GM18502 (cell line): ENCODE measurements at regions not wholly inside any gene's neighbourhood (a gene's known extent, or its start where the extent isn't known, plus 50 kb on each side); places are given as distances from the start of the nearest gene placed in this dataset.

ENCODE experiments used
- ATAC-seq: cut with Tn5 transposase; IDR thresholded peaks from one replicate; pipeline ENCODE4 v1.9.1; 2021; ENCODE audit warnings: mild to moderate bottlenecking; ENCODE audit not compliant: unreplicated experiment, poor library complexity

- no peak for ATAC-seq
These were observed 1025.8 kb upstream of the LRRN3 start for GRCh38 chr7:110065121-110065520.

- ATAC-seq = no peak
These were observed 1024.1 kb upstream of the LRRN3 start for GRCh38 chr7:110066843-110067242.

- no peak for ATAC-seq
These were observed 1019.7 kb upstream of the LRRN3 start for GRCh38 chr7:110071192-110071591.

- no peak for ATAC-seq
These were observed 1015.5 kb upstream of the LRRN3 start for GRCh38 chr7:110075450-110075849.

- ATAC-seq = no peak
These were observed 1014.7 kb upstream of the LRRN3 start for GRCh38 chr7:110076194-110076593.

- ATAC-seq = no peak
These were observed 1006.6 kb upstream of the LRRN3 start for GRCh38 chr7:110084181-110084807.

DNA sequence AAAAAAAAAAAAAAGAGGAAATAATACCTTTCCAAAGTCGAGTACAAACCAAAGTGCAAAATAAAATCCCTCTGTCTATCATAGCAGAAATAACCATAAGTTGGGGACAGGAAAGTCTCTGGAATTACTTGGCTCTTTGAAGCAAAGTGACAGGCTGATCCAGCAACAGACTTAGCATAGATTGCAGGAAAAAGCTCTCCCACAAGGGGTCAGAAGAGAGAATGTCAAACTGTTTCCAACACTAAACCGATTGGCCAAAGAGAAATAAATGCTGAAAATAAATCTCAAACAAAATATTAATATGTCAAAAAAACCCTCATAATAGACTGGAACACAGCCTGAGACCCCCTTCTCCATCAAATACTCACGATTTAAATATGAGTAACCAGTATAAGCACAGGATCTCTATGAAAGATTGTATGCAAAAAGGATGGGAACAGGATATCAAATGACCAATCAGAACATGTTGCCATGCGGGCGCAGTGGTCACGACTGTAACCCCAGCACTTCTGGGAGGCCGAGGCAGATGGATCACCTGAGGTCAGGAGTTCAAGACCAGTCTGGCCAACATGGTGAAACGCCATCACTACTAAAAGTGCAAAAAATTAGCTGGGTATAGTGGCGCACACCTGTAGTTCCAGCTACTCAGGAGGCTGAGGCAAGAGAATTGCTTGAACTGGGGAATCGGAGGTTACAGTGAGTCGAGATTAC is 1000.7 kb upstream of the LRRN3 start:
- ATAC-seq = no peak

DNA sequence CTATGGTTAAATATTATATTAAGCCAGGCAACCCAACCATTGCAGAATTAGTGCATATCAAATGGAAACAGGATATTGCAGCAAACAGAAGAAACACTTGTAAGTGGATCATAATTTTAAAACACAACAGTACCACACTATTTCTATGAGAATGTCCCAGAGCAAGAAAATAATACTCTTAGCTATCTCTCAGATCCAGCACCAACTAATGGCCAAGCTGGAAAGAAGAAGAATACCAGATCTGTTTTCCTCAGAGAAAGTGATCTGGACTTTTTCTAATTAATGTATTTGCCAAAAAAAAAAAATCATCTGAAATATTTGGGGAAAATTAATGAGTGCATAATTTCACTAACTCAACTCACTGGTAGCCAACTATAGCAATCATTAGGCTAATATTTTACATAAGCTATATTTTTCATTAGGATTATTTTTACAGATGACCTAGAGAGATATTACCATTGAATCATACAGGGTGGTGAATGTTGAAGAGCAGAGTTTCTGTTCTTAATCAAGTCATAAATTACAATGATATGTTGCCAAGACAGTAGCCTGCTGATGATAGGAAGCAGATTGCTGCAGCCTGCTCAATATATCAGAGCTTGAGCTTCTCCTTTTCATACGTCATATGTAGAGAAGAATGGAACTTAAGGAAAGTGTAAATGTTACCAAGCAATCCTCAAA is 995.4 kb upstream of the LRRN3 start:
- ATAC-seq = no peak

- no peak for ATAC-seq
These were observed 986.7 kb upstream of the LRRN3 start for GRCh38 chr7:110104243-110104642.

DNA sequence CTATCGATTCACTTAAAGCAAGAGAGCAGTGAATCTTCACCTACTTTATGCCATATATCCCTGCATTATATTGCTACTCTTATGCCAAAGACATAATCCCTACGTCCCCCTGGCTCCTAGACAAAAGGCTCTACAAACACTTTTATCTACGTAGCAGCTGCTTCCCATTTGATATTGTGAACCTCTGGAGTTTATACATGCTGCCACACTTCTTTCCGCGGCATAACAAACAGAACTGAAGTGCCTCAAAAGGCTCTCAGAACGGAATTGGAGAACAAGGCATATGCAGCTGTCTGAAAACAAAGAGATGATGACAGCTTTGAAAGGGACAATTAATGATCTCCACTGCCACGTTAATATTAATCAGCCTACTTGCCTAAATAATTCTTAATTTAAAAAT is 985.6 kb upstream of the LRRN3 start:
- ATAC-seq = no peak

- ATAC-seq = no peak
These were observed 985.1 kb upstream of the LRRN3 start for GRCh38 chr7:110105840-110106239.

GRCh38 chr7:110119883-110120581 is 970.9 kb upstream of the LRRN3 start:
- ATAC-seq = no peak

DNA sequence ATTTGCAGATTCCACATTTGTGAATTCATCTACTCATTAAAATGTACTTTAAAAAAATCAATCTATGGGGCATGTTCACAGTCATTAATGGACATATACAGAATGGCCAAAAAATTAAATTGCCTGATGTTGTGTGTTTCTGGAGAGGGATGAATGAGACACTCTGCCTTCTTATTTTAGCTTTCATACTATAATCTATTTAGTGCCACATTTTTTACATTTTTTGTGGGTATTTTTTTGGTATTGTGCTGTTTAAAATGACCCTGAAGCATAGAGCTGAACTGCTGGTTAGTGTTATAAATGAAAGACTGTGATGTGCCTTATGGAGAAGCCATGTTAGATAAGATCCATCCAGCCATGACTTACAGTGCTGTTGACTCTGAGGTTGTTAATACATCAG is 961.8 kb upstream of the LRRN3 start:
- ATAC-seq = no peak

- no peak for ATAC-seq
These were observed 960.3 kb upstream of the LRRN3 start for GRCh38 chr7:110130669-110131068.

- ATAC-seq = no peak
These were observed 959.6 kb upstream of the LRRN3 start for GRCh38 chr7:110131344-110131743.

DNA sequence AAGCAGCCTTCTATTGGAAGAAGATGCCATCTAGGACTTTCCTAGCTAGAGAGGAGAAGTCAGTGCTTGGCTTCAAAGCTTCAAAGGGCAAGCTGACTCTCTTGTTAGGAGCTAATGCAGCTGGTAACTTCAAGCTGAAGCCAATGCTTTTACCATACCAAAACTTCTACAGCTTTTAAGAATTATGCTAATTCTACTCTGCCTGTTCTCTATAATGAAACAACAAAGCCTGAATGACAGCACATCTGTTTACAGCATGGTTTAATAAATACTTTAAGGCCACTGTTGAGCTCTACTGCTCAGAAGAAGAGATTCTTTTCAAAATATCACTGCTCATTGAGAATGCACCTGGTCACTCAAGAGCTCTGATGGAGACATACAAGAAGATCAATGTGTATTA is 951.9 kb upstream of the LRRN3 start:
- ATAC-seq = no peak

GRCh38 chr7:110142939-110143526 is 947.9 kb upstream of the LRRN3 start:
- no peak for ATAC-seq

- no peak for ATAC-seq
These were observed 946.3 kb upstream of the LRRN3 start for GRCh38 chr7:110144599-110144998.

DNA sequence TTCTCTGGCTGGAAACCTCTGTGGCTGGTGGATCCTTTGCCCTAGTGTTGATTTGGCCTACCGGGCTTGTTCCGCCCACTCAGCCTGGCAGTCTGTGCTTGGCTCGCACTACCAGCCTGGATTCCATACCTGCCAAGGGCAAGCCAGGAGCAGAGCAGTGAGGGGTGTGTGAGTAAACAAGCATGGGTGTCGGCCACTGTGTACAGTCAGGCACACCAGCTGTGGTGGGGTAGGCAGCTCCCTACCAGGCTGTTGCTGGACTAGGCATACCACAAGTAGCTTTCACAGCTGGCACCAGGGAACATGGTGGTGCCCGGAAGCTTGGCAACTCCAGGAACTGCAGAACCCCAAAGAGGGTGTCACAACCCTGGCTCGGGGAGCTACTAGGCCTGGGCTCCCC is 942.9 kb upstream of the LRRN3 start:
- ATAC-seq = no peak

- no peak for ATAC-seq
These were observed 937.7 kb upstream of the LRRN3 start for GRCh38 chr7:110153222-110153621.

GRCh38 chr7:110156511-110156910 is 934.4 kb upstream of the LRRN3 start:
- no peak for ATAC-seq
